ENCODE measurements at regions not wholly inside any gene's neighbourhood (a gene's known extent, or its start where the extent isn't known, plus 50 kb on each side); places are given as distances from the start of the nearest gene placed in this dataset.

GRCh38 chr2:7933672-7934071, 748.2 kb upstream of the ID2 start:
- H3K27me3 ChIP-seq (ENCODE audit: control insufficient read depth in 4 of 4, insufficient read depth in 4 of 4, low read length in 3 of 4): no peaks in the 10 kb centered on the region
- H3K9me3 ChIP-seq (ENCODE audit: control insufficient read depth in 4 of 4, low read length in 3 of 4): no peaks in the 10 kb centered on the region
- no peaks in the 10 kb centered on the region for H3K36me3 ChIP-seq (ENCODE audit: control insufficient read depth in 4 of 4, insufficient read depth in 3 of 4, low read depth in 1 of 4, low read length in 3 of 4)
- no peaks in the 10 kb centered on the region for H3K4me1 ChIP-seq (ENCODE audit: control insufficient read depth in 4 of 4, insufficient read depth in 4 of 4, low read length in 3 of 4)
- no peak overlapping the region for H3K27ac ChIP-seq (ENCODE audit: low read depth in 1 of 2, low read length in 2 of 2)
- H3K4me3 ChIP-seq (ENCODE audit: low read depth in 1 of 3, low read length in 3 of 3): no peak overlapping the region
- no peak overlapping the region for H3K9ac ChIP-seq (ENCODE audit: low read depth in 1 of 2, low read length in 2 of 2)
- WGBS: 61% methylated on average over 1 of the region's 1 CpG
- no peak for DNase-seq (ENCODE audit: low spot score)
- TF ChIP-seq EGR1 (IDR thresholded peaks at IDR 0.05; ENCODE audit: low read depth in 2 of 2) (no peak), HNF4G (IDR thresholded peaks at IDR 0.05) (no peak), MAX (IDR thresholded peaks at IDR 0.05) (no peak), ZBTB33 (IDR thresholded peaks at IDR 0.05) (no peak), CTCF (IDR thresholded peaks at IDR 0.05; ENCODE audit: low read depth, low read length, missing input control) (no peak), NR2F2 (IDR thresholded peaks at IDR 0.05) (no peak), RXRA (IDR thresholded peaks at IDR 0.05) (no peak), ATF3 (IDR thresholded peaks at IDR 0.05) (no peak), SP1 (IDR thresholded peaks at IDR 0.05) (no peak), FOXA2 (IDR thresholded peaks at IDR 0.05) (no peak), TAF1 (conservative IDR thresholded peaks at IDR 0.05) (no peak), HNF4A (conservative IDR thresholded peaks at IDR 0.05) (no peak), REST (IDR thresholded peaks at IDR 0.05) (no peak), YY1 (IDR thresholded peaks at IDR 0.05) (no peak), RAD21 (IDR thresholded peaks at IDR 0.05) (no peak), GABPA (IDR thresholded peaks at IDR 0.05 in 1 of 2, conservative IDR thresholded peaks at IDR 0.05 in 1 of 2) (no peak), FOXA1 (IDR thresholded peaks at IDR 0.05) (no peak), JUND (IDR thresholded peaks at IDR 0.05) (no peak)
